HG02759 (cell line): ENCODE measurements at regions not wholly inside any gene's neighbourhood (a gene's known extent, or its start where the extent isn't known, plus 50 kb on each side); places are given as distances from the start of the nearest gene placed in this dataset.

Source experiments
- ATAC-seq: cut with Tn5 transposase; IDR thresholded peaks from one replicate; pipeline ENCODE4 v1.9.1; 2021; ENCODE audit warnings: mild to moderate bottlenecking, moderate library complexity; ENCODE audit not compliant: unreplicated experiment

DNA sequence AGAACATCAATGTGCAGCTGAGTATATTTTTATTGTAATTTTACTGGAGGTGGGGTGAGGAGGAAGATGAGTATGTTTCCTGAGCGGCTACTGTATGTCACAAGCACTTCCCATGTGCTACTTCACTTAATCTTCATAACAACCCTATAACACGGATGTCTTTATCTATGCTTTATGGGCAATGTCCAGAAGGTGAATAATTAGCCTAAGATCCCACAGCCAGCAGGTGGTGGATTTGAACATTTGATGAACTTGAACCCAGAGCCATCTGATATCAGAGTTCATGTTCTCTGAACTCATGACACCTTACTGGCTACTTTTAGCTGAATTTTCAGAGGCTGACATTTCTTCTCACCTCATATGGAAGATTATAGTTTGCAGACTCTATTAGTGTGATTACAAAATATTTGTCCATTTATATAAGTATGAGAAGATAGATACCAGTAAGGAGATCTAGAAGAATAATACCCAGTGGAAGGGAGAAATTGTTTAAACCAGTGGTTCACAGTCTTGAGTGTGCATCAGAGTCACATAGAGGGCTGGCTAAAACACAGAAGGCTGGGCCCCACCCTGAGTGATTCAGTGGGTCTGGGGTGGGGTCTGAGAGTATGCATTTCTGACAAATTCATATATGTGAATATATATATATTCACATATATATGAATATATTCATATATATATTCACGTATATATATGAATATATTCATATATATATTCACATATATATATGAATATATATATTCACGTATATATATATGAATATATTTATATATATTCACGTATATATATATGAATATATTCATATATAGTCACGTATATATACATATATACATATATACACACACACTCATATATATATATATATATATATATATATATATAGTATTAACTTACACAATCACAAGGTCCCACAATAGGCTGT, 164.4 kb upstream of the NR3C1 start:
- no peak for ATAC-seq

DNA sequence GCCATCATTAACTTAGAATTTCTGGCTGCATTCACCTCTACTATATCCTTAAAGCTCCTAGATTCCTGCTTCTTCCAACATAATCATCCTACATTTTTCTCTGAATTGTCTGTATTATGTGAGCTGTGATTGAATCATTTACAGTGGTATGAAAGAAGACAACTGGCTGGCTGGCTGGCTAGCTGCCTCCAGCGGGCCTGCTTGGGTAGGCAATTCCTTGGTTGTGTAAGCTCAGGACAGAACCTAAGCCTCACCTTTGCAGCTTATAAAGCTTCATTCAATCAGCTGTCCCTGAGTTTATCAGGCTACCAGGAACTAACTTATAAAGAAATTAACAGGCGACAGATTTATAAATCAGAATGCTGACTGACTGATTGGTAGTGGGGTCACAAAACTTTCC, 162.7 kb upstream of the NR3C1 start:
- ATAC-seq, result no peak

DNA sequence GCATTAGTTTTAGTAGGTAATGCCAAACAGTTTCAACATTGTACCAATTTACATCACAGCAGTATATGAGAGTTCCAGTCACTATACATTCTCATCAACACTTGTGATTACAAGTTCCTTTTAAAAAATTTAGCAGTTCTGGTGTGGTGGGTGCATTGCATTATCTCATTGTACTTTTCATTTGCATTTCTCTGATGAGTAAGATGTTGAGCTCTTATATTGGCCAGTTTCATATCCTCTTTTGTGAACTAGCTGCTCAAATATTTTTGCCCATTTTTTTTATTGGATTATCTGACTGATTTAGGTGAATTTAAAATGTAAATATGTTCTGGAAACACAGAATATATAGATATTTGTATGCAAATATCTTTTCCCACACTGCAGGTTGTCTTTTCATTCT, 160.9 kb upstream of the NR3C1 start:
- ATAC-seq, result peak; percentile 98

DNA sequence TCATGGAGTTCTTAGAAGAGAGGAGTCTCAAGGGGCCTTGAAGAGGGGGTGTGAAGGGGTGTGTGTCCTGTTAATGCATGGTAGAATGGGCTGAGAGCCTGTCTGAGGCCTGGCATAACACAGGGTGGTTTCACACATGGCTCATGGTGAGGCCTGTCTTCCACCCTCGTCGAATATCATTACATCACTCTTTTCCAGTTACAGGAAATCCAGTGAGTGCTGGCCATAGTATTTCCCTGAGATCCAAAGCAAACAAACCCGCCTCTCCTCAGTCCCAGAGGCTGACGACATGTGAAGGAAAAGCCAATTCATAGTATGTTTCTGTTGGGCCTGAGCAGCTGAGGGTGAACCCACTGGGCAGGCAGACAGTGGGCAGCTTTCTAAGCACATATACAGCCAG, 159.4 kb upstream of the NR3C1 start:
- ATAC-seq, result no peak

DNA sequence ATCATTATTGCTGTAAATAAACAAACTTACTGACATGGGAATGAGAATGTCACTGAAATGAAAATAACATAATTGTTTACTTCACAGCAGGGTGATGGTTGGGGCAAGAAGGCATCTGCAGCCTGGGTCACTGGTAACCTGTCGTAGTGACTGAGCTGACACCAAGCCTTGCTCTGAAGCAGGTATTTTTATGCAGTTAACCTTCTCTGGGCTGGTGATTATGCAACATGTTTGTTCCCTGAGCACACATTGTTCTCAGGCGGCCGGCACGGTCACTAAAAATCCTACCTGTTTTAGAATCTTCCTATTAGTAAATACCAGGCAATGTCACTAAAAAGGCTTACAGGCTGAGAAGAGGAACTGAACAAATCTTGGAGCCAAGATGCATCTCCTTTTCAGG, 157.7 kb upstream of the NR3C1 start:
- ATAC-seq, result no peak

DNA sequence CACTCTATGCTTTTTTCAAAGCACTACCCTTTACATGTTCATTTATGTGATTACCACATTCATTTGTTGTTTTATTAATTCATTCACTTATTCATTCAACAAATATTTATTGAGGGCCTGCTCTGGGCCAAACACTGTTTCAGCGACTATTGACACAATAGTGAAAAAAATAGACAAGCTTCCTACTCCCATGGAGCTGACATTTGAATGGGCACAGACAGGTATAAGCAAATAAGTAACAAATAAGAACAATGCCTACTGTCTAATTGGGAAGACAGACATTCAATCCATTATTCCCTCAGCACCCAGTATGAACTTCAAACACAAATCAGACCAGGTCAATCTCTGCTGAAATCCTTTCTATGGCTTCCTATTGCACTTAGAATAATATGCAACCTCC, 156.9 kb upstream of the NR3C1 start:
- no peak for ATAC-seq

DNA sequence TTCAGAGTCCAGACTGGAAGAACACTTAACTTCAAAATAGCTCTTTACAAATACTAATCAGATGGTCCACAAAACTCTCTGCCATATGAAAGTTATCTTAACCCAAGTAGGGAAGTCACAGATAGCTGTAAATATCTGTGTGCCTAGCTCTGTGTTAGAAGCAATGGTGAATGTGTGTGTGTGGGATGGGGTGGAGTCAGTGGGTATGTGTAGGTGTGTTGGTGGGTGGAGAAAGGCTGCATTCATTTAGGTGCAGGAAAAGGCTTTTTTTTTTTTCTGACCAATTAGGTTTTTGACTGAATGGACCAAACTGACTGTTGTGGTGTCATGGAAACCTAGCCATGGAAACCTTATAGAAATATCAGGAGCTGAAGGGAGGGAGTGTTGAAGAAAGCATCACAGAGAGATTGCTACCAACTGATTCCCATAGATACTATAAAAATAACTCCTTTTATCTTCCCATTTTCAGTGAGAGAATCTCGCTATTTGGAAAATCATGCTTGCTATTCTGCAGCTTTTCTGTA, 156.2 kb upstream of the NR3C1 start:
- no peak for ATAC-seq

DNA sequence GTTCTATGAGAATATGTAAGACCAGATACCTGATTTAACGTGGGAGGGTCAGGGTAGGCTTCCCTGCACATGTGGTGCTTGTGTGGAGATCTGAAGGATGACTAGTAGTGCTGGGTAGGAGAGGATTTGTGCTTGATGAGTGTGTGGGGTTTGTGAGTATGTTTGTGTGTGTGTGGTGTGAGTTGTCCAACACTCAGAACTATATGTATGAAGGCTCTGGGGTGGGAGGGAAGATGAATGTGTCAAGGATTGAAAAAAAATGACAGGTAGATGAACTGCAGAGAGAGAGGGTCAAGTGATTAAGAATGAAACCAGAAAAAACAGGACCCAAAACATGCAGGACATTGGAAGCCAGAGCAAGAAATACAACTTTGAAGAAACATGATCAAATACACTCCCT, 154.6 kb upstream of the NR3C1 start:
- ATAC-seq, result no peak

DNA sequence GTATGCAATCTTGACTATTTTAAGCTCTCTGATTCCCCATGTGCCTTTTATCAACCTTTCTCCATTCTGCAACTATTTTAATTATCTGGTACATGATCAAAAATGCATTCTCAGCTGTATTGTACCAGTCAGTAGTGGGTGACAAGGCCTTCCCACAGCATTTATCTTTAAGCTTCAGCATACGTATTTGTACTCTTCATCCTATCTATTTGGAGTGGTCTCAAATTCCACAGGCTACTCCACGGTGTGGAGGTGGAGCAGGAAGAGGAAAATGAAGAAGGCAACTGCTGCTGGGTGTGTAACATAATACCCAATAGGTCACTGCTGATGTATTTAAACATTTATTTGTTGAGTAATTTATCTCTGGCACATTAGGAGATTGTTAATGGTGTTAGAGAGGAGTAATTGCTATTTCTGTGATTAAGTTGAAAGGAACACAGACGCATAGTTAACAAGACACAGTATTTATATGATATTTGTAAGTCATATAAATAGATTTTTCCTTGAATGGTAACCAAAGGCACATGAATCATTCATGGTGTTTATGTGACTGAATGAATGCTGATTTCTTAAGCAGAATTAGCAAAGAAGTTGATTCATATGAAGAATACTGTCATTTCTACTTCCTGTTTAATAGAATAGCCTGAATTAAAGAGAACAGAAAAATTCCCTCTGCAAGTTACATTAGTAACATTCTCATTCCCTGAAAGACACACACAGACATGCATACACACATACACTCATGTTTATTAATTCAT, 153.8 kb upstream of the NR3C1 start:
- ATAC-seq, result peak; percentile 58

DNA sequence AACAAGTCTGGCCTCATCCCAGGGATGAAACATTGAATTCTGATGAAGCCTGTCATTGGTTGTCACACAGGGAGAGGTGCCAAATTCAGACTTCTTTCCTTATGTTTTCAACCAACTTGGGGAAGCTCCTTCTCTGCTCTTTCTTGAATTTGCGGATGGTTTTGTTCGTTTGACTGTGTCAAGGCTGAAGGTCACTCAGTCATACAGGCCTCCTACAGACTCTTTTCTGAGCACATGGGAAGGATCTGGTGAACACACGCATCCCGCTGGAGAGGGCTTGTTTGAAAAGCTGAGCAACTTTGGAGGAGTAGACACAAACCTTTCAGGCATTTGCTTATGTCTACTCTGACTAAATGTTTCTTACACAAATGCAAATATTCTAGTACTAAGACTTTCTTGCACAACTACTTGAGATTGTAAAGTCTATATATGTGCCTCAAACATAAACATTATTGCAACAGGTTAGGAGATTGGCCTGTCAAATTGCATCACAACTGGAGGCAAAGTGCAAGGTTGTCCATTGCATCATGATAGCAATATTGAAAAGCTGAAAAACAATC, 151.5 kb upstream of the NR3C1 start:
- no peak for ATAC-seq

DNA sequence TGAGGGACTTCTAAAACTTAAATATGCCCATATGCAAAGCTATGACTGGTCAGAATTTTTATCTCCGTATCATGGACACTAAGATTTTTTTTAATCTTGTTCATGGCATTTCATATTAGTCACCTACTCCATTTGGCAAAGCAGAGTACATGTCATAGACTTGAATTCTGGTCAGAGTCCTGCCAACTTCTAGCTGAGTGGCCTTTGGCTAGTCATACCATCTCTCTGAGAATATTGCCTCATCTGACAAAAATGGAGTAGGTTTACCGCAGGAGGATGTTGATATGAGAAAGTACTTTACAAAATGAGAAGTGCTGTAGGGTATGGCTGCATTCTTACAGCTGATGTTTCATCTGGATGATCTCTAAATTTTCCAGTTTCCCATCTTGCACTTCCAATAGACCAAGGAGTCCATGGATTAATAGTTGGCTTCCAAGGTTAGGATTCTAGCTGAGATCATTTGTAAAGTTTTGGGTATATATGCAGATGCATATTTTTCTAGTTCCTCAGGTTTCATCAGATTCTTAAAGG, 150.8 kb upstream of the NR3C1 start:
- ATAC-seq, result no peak

DNA sequence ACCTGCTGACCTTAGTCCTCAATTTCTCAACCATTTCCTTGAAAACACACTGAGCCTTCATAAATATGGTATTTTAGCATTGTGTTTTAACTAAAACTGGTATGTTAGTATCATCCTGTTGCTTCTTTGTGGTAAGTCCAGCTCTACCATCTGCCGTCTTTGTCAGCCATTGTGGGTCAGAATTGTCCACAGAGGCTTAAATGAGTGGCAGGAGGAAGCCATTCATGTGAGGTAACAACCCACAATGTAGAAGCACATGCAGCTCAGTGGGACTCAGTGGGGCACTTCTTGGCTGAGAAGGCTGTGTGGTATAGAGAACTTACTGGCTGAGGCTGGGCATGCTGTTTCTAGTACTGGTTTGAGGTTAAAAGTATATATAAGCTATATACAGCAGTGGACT, 149.2 kb upstream of the NR3C1 start:
- no peak for ATAC-seq

DNA sequence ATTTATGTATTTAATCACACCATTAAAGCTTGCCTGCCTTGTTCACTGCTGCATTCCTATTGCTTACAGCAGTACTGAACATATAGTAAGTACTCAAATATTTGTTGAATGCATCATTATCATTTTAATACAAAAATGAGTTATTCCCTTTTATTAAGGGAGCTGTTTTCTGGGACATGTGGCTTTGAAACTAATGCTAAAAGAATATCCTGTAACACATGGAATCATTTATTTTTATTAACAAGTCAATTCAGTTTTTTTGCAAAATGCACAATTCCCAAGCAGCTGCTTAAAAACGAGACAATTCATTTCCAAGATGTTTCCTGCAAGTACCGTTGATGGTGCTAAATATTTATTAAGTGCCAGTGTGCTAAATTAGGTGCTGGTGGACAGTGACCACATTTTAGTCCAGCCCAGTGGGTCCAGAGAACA, 148.3 kb upstream of the NR3C1 start:
- no peak for ATAC-seq

DNA sequence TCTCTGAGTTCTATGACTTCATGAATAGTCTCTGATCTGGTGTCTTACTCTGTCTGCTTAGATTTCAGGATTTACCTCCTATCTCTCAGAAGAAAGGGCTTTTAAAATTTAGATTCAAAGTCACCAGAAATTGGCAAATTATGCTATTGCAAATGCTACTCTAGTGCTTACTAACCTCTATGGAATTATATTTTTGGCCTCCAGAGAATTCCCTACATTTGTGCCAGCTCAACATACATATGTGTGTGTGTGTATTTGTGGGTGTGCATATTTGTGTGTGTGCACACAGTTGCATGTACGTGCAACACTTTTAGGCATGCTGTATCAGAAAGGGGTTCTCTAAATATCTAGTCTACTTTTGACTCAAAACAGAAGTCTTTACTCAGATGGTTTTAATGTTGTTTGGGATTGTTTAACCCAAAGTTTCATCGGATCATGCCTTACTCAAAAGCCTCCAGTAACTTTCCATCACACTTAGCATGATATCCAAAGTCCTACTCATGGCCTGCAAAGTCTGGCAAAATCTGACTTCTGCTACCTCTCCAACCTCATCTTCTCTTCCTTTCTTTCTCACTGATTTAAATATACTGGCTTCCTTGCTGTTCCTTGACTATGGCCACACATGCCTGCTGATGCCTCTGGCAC, 147.6 kb upstream of the NR3C1 start:
- ATAC-seq, result no peak

DNA sequence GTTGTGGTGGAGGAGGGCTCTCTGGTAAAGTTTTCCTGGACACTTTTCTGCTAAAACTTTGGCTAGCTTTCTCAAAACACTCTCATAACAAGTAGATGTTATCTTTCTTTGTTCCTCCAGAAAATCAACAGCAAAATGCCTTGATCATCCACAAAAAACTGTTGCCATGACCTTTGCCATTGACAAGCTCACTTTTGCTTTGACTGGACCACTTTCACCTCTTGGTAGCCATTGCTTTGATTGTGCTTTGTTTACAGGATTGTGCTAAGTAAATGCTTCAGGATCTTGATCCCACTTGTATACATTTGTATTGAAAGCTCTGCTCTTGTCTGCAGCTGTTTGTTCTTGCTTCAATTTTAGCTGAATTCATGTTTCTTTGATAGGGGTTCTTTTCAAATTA, 143.9 kb upstream of the NR3C1 start:
- no peak for ATAC-seq

DNA sequence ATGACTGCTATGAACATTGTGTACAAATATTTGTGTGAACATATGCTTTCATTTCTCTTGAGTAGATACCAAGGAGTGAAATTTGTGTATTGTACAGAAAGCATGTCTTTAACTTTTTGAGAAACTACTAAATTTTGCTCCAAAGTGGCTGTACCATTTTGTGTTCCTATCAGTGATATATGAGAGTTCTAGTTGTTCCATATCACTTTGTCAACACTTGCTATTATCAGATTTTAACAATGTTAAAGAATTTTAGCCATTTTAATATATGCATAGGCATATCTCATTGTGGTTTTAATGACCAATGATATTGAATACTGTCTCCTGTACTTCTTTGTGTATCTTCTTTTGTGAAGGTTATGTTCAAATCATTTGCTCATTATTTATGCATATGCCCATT, 142.9 kb upstream of the NR3C1 start:
- ATAC-seq, result no peak

DNA sequence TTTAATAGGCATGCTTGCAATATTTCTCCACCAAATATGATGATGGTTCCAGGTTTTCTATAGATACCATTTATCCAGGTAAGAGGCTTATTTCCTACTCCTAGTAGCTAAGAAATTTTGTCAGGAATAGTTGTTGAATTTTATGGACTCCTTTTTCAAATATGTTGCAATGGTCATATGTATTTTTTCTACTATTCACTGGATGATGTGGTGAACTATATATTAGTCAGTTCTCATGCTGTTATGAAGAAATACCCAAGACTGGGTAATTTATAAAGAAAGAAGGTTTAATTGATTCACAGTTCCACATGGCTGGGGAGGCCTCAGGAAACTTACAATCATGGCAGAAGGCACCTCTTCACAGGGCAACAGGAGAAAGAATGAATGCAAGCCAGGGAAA, 141.1 kb upstream of the NR3C1 start:
- no peak for ATAC-seq

DNA sequence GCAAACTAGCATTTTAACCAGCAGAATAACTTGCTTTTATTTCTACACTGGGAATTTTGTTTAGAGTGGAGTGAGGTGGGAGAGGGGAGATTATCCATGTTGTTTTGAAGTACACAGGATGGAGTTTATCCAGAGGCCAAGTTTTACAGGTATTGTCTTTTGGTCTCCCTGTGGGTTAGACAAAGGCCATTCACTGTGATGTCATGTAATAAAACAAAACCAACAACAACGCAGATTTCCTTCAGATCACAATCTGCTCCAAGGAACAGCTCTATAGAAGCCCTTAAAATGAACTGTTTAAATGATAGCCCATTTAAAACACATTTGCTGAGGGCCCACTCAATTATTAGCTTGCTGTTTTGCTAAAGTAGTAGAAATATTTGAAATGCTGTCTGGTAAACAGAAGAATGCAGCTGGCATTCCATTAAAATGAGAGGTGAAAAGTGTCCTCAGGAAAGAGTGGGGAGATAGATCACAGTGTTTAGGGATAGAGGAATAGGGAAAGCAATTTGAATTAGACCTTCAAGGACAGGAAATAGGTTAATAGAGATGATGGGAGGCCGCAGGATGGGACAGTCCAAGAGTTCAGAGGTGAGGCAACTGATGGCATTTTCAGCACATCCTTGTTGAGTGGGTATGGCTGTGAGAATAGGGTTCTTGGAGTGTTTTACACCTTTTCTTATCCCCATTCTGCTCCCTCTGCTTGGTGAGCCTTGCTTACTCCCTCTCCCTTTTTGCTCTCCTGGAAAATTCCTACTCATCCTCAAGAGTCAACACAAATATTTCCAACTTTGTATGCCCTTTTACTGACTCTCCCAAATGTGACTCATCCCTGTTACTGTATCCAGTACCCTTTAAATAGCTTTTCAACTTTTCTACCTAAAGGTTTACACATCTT, 140.1 kb upstream of the NR3C1 start:
- no peak for ATAC-seq

DNA sequence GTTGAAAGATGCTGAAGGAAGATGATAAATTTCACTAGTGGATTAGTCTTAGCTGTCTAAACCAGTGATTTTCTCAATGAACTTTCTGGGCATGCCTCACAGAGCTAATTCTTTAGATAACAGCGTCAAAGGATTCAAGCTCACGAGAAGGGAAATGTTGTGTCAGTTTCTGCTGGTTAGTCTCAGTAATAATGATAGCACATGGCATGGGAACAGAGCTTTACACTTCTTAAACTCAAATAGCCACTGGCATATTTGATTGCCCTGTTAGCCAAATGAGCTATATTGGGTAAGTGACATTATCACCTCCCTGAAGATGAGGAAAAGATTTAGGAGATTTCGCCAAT, 139.3 kb upstream of the NR3C1 start:
- ATAC-seq, result no peak
